Kidney (tissue), 13 donors: ENCODE measurements at regions not wholly inside any gene's neighbourhood (a gene's known extent, or its start where the extent isn't known, plus 50 kb on each side); places are given as distances from the start of the nearest gene placed in this dataset.
"Not testable (repeated sequence)": the region's sequence is repeated elsewhere in the genome, so short reads cannot be mapped to it uniquely, and the experiment has no call there.

Source experiments
- DNase-seq, 5 donors: peaks; one replicate each; pipeline ENCODE4 v3.0.0-alpha.2; 2013 to 2020
- FAIRE-seq: peaks from 2 replicates; lab custom pipeline; 2012; peaks lifted over from hg19 to GRCh38; lab: Jason Lieb, UNC
- H3K27ac ChIP-seq, 2 donors: one replicate each; pipeline ENCODE4 v1.7.0; 2013; ENCODE audit warnings: low read depth in 2 of 2, low read length in 2 of 2, inconsistent platforms in 1 of 2
- H3K27me3 ChIP-seq: one replicate; pipeline ENCODE4 v1.7.1; 2013; ENCODE audit warnings: low read length, inconsistent platforms; ENCODE audit not compliant: control insufficient read depth, insufficient read depth
- H3K36me3 ChIP-seq, 3 donors: one replicate each; pipeline versions ENCODE4 v1.7.0 to v1.7.1; 2013; ENCODE audit warnings: low read length in 3 of 3, control low read depth in 1 of 3, inconsistent platforms in 1 of 3; ENCODE audit not compliant: insufficient read depth in 3 of 3, control insufficient read depth in 2 of 3
- H3K4me1 ChIP-seq, 3 donors: one replicate each; pipeline versions ENCODE4 v1.7.0 to v1.7.1; 2013; ENCODE audit warnings: low read length in 3 of 3, inconsistent platforms in 1 of 3, low read depth in 1 of 3; ENCODE audit not compliant: control insufficient read depth in 2 of 3, insufficient read depth in 2 of 3
- H3K4me3 ChIP-seq, 3 donors: one replicate each; pipeline versions ENCODE4 v1.7.0 to v1.8.1; 2013; ENCODE audit warnings: low read length in 3 of 3, control low read depth in 1 of 3, inconsistent platforms in 1 of 3
- H3K9ac ChIP-seq, 3 donors: one replicate each; pipeline versions ENCODE4 v1.7.0 to v1.7.1; 2013; ENCODE audit warnings: low read length in 3 of 3, control low read depth in 1 of 3, inconsistent platforms in 1 of 3
- H3K9me3 ChIP-seq, 3 donors: one replicate each; pipeline versions ENCODE4 v1.7.0 to v1.7.1; 2013; ENCODE audit warnings: low read length in 3 of 3, control low read depth in 1 of 3, inconsistent platforms in 1 of 3; ENCODE audit not compliant: control insufficient read depth in 2 of 3, insufficient read depth in 1 of 3
- intact Hi-C: fragments of 100-400 bp; cut with DNase I; formaldehyde crosslinking; loops from one replicate; pipeline ENCODE4 v1.11.1; 2022
- TF ChIP-seq, protein P1 (sequence below): IDR thresholded peaks from 3 replicates; pipeline ENCODE4 v1.5.1; 2012; ENCODE audit warnings: mild to moderate bottlenecking, moderate library complexity, borderline replicate concordance; ENCODE audit not compliant: insufficient read depth; ENCODE audit errors: extremely low read depth
- donor health status: control.
- donor health status: control.
- donor health status: control.
- donor health status: control.
- donor health status: control.
- donor health status: DM: yes; HTN: yes; CAD: no.
- donor health status: Normal renal cell carcinoma (clear cell type).

DNA sequence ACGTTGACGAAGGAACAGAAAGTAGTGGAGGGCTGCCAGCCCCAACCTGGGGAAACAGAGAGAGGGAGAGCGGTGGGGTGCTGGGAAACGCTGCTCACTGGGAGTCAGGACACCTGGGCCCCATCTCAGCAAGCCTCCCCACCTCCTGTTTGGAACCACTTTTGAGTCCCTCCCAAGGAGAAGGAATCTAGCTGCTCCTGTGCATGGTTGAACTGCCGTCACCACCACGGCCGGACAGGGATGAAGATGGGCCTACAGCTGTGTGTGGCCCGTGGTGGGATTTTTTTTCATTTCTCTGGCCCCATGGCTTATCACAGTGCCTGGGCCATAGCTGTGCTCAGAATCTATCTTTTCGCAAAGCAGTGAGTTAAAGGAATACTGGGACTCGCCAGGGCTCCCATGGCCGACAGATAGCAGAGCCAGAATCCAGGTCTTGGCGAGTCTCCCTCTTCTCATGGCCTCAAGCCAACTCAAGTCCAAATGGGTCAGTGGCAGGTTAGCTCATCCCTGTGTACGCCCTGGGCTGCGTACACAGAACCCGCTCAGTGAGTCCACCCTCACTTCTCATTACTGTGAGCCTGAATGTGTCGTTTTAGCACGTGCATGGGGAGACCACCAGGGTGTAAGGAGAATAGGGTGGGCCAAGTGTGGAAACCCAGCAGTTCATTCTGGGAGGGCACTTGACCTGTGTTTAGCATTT, 271.2 kb downstream of the FAM43A start:
- Histone ChIP-seq H3K36me3 (no peaks in the 10 kb centered on the region), H3K9me3 (no peaks in the 10 kb centered on the region), H3K9ac (no peak overlapping the region), H3K27me3 (no peaks in the 10 kb centered on the region), H3K27ac (no peak overlapping the region), H3K4me3 (no peak overlapping the region), H3K4me1 (no peaks in the 10 kb centered on the region)
- intact Hi-C loops = no loop called here
- DNase-seq (no peak), FAIRE-seq (no peak)
- TF ChIP-seq, protein P1, sequence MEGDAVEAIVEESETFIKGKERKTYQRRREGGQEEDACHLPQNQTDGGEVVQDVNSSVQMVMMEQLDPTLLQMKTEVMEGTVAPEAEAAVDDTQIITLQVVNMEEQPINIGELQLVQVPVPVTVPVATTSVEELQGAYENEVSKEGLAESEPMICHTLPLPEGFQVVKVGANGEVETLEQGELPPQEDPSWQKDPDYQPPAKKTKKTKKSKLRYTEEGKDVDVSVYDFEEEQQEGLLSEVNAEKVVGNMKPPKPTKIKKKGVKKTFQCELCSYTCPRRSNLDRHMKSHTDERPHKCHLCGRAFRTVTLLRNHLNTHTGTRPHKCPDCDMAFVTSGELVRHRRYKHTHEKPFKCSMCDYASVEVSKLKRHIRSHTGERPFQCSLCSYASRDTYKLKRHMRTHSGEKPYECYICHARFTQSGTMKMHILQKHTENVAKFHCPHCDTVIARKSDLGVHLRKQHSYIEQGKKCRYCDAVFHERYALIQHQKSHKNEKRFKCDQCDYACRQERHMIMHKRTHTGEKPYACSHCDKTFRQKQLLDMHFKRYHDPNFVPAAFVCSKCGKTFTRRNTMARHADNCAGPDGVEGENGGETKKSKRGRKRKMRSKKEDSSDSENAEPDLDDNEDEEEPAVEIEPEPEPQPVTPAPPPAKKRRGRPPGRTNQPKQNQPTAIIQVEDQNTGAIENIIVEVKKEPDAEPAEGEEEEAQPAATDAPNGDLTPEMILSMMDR = no peak

DNA sequence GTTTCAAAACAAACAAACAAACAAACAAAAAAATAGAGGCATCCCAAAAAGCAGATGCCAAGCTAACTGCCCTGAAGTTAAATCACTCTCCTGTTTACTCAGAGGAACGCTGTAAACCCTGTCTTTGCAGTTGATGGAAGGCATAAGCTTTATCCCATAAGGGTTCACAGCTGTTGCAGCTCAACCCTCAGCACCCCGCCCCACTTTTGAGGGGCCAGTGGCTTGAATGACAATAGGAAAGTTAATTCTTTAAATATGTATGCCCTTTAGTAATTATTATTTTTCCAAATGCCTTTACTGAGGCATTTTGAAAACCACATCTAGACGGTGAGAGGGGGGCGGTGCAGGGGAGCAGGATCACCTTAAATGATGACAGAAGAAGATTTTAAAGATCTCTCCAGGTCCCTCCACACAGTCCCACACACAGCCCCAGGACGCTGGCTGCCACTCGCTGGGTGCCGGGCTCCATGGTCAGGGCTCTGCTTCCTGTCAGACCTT, 272.1 kb downstream of the FAM43A start:
- no peaks in the 10 kb centered on the region for H3K27me3 ChIP-seq
- no peaks in the 10 kb centered on the region for H3K4me1 ChIP-seq
- no peaks in the 10 kb centered on the region for H3K36me3 ChIP-seq
- FAIRE-seq = no peak
- DNase-seq = peak in 1 of 5 donors; percentile 39
- intact Hi-C loops = no loop called here
- H3K9me3 ChIP-seq = no peaks in the 10 kb centered on the region
- no peak overlapping the region for H3K4me3 ChIP-seq
- H3K27ac ChIP-seq = no peak overlapping the region
- TF ChIP-seq, protein P1 = no peak
- H3K9ac ChIP-seq = no peak overlapping the region

DNA sequence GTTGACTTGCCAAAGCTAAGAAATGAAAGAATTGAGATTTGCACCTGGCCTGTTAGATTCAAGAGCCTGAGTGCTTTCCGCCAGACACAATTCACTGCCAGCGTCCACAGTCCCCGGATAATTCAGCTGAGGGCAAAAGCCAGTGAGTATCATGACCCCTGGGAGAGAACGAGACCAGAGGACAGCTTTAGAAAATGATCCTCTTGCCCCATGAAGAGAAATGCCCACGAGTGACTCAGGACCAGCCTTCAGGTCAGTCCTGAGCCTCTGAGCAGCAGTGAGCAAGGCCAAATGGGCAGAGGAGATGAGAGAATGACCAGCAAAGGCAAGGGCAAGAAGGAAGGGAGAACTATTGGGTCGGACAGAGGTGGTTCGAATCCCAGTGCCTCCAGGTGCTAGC, 273.5 kb downstream of the FAM43A start:
- H3K9ac ChIP-seq = no peak overlapping the region
- TF ChIP-seq, protein P1 = no peak
- DNase-seq (no peak), FAIRE-seq (no peak)
- H3K27ac ChIP-seq = no peak overlapping the region
- no peak overlapping the region for H3K4me3 ChIP-seq
- H3K9me3 ChIP-seq = no peaks in the 10 kb centered on the region
- intact Hi-C loops = no loop called here
- no peaks in the 10 kb centered on the region for H3K27me3 ChIP-seq
- no peaks in the 10 kb centered on the region for H3K4me1 ChIP-seq
- no peaks in the 10 kb centered on the region for H3K36me3 ChIP-seq

DNA sequence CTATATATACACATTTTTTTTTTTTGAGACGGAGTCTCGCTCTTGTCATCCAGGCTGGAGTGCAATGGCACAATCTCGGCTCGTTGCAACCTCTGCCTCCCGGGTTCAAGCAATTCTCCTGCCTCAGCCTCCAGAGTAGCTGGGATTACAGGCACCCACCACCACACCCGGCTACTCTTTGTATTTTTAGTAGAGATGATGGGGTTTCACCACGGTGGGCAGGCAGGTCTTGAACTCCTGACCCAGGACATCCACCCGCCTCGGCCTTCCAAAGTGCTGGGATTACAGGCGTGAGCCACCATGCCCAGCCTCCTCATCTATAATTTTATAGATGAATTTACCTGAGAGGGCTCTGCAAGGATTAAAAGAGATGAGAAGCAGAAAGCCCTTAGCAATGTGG, 274.0 kb downstream of the FAM43A start:
- H3K36me3 ChIP-seq, H3K27me3 ChIP-seq, H3K4me3 ChIP-seq, intact Hi-C loops, DNase-seq, FAIRE-seq, H3K27ac ChIP-seq, H3K9ac ChIP-seq, H3K9me3 ChIP-seq, H3K4me1 ChIP-seq: not testable (repeated sequence)
